IMR-90 (cell line): ENCODE measurements at regions not wholly inside any gene's neighbourhood (a gene's known extent, or its start where the extent isn't known, plus 50 kb on each side); places are given as distances from the start of the nearest gene placed in this dataset.

Source experiments
- ATAC-seq: fragments of 200-7000 bp; cut with Tn5 transposase; 2 replicates; pipeline ENCODE4 v1.9.1; 2020; ENCODE audit warnings: low read depth, mild to moderate bottlenecking, moderate library complexity
- BruUV-seq: library from RNA; stranded (reverse); fragments of 400-500 nt; replicated peaks from 2 replicates; lab custom pipeline; 2021; lab: Mats Ljungman, UMichigan
- CTCF ChIA-PET: fragments of 300-600 bp; formaldehyde crosslinking; extraction: SDS; loops from one replicate; lab custom pipeline; 2021; ENCODE audit warnings: antibody characterized with exemption; lab: Yijun Ruan, JAX
- POLR2A ChIA-PET: fragments of 300-600 bp; sonication (Branson Sonifier 250); formaldehyde crosslinking; loops from one replicate; lab custom pipeline; 2022; ENCODE audit warnings: antibody characterized with exemption; ENCODE audit not compliant: unreplicated experiment; lab: Charles Lee
- DNase-seq: peaks from one replicate; pipeline ENCODE4 v3.0.0; 2013
- H2AFZ ChIP-seq: replicated peaks from 2 replicates; pipeline ENCODE3; 2013; ENCODE audit warnings: low read length, mild to moderate bottlenecking; ENCODE audit not compliant: poor library complexity
- H2AK5ac ChIP-seq: 2 replicates; pipeline ENCODE4 v1.6.1; 2013; ENCODE audit warnings: low read depth, low read length, inconsistent platforms
- H2AK9ac ChIP-seq: replicated peaks from 2 replicates; pipeline ENCODE3; 2013; ENCODE audit warnings: mild to moderate bottlenecking, low read depth, low read length, moderate library complexity; ENCODE audit not compliant: poor library complexity
- H2BK120ac ChIP-seq: 2 replicates; pipeline ENCODE4 v1.6.1; 2013; ENCODE audit warnings: low read depth, low read length, inconsistent platforms
- H2BK15ac ChIP-seq: 3 replicates; pipeline ENCODE4 v1.6.1; 2013; ENCODE audit warnings: low read depth, low read length, inconsistent platforms
- H2BK20ac ChIP-seq: 2 replicates; pipeline ENCODE4 v1.6.1; 2013; ENCODE audit warnings: low read depth, mild to moderate bottlenecking, inconsistent platforms, low read length, moderate library complexity
- H2BK5ac ChIP-seq: 2 replicates; pipeline ENCODE4 v1.6.1; 2013; ENCODE audit warnings: mild to moderate bottlenecking, low read depth, low read length, inconsistent platforms; ENCODE audit not compliant: poor library complexity, severe bottlenecking
- H3K14ac ChIP-seq: replicated peaks from 2 replicates; pipeline ENCODE4 v1.6.1; 2013; ENCODE audit warnings: low read depth, low read length, inconsistent platforms
- H3K18ac ChIP-seq: 2 replicates; pipeline ENCODE4 v1.6.1; 2013; ENCODE audit warnings: low read depth, low read length, control low read depth
- H3K23ac ChIP-seq: 2 replicates; pipeline ENCODE4 v1.6.1; 2013; ENCODE audit warnings: low read depth, low read length, inconsistent platforms
- H3K27ac ChIP-seq: 2 replicates; pipeline ENCODE4 v1.5.1; 2013; ENCODE audit warnings: mild to moderate bottlenecking, control low read depth, low read length; ENCODE audit not compliant: insufficient read depth
- H3K27me3 ChIP-seq: 2 replicates; pipeline ENCODE4 v1.6.1; 2013; ENCODE audit warnings: low read length; ENCODE audit not compliant: control insufficient read depth, insufficient read depth
- H3K36me3 ChIP-seq: 2 replicates; pipeline ENCODE4 v1.6.1; 2013; ENCODE audit warnings: low read length, mixed read lengths; ENCODE audit not compliant: control insufficient read depth, insufficient read depth
- H3K4ac ChIP-seq: 2 replicates; pipeline ENCODE4 v1.6.1; 2013; ENCODE audit warnings: low read depth, low read length, inconsistent platforms
- H3K4me1 ChIP-seq: 2 replicates; pipeline ENCODE4 v1.6.1; 2013; ENCODE audit warnings: low read length, mixed read lengths; ENCODE audit not compliant: control insufficient read depth, insufficient read depth
- H3K4me2 ChIP-seq: 2 replicates; pipeline ENCODE4 v1.6.1; 2013; ENCODE audit warnings: low read depth, mild to moderate bottlenecking, control low read depth, low read length, moderate library complexity
- H3K4me3 ChIP-seq: 2 replicates; pipeline ENCODE4 v1.5.1; 2013; ENCODE audit warnings: low read depth, mild to moderate bottlenecking, control low read depth, low read length, moderate library complexity; ENCODE audit not compliant: insufficient read depth
- H3K56ac ChIP-seq: 2 replicates; pipeline ENCODE4 v1.6.1; 2013; ENCODE audit warnings: low read length, inconsistent platforms; ENCODE audit not compliant: insufficient read depth; ENCODE audit errors: extremely low read depth
- H3K79me1 ChIP-seq, 2 experiments: 2 replicates each; pipeline ENCODE4 v1.6.1; 2013; ENCODE audit warnings: low read length in 2 of 2, inconsistent platforms in 1 of 2, low read depth in 1 of 2
- H3K9ac ChIP-seq: 2 replicates; pipeline ENCODE4 v1.6.1; 2013; ENCODE audit warnings: low read depth, low read length, control low read depth
- H3K9me1 ChIP-seq: 2 replicates; pipeline ENCODE4 v1.6.1; 2013; ENCODE audit warnings: low read length, inconsistent platforms; ENCODE audit not compliant: insufficient read depth
- H3K9me3 ChIP-seq: 2 replicates; pipeline ENCODE4 v1.6.1; 2013; ENCODE audit warnings: low read length; ENCODE audit not compliant: control insufficient read depth, insufficient read depth
- H4K20me1 ChIP-seq: 2 replicates; pipeline ENCODE4 v1.6.1; 2013; ENCODE audit warnings: low read length, inconsistent platforms; ENCODE audit not compliant: insufficient read depth
- H4K5ac ChIP-seq: 2 replicates; pipeline ENCODE4 v1.6.1; 2013; ENCODE audit warnings: mild to moderate bottlenecking, low read depth, low read length, control low read depth
- H4K8ac ChIP-seq, 2 experiments: 2 replicates each; pipeline ENCODE4 v1.6.1; 2013; ENCODE audit warnings: low read depth in 2 of 2, low read length in 2 of 2, control low read depth in 1 of 2, inconsistent platforms in 1 of 2
- H4K91ac ChIP-seq: 2 replicates; pipeline ENCODE4 v1.6.1; 2013; ENCODE audit warnings: low read depth, low read length, inconsistent platforms; ENCODE audit not compliant: insufficient read depth
- BHLHE40 ChIP-seq: fragments of 150-350 bp; IDR thresholded peaks from 2 replicates; pipeline ENCODE4 v1.6.1; 2016; ENCODE audit warnings: mild to moderate bottlenecking, low read depth, low read length
- CEBPB ChIP-seq: IDR thresholded peaks from 2 replicates; pipeline ENCODE4 v1.6.1; 2012; ENCODE audit warnings: low read depth, low read length, improper control_type of control experiment
- CHD1 ChIP-seq: IDR thresholded peaks from 2 replicates; pipeline ENCODE4 v1.6.1; 2012; ENCODE audit warnings: low read depth, low read length, improper control_type of control experiment
- CTCF ChIP-seq: conservative IDR thresholded peaks from 2 replicates; pipeline ENCODE4 v1.5.1; 2012; ENCODE audit warnings: mild to moderate bottlenecking, low read depth, low read length, improper control_type of control experiment
- ELK1 ChIP-seq: fragments of 150-350 bp; IDR thresholded peaks from 2 replicates; pipeline ENCODE4 v1.6.1; 2016; ENCODE audit warnings: low read depth, mild to moderate bottlenecking, low read length, moderate library complexity, borderline replicate concordance
- FOS ChIP-seq: fragments of 150-350 bp; IDR thresholded peaks from 2 replicates; pipeline ENCODE4 v1.6.1; 2016; ENCODE audit warnings: low read depth, low read length
- MAFK ChIP-seq: IDR thresholded peaks from 2 replicates; pipeline ENCODE4 v1.6.1; 2012; ENCODE audit warnings: low read depth, low read length, improper control_type of control experiment
- MAZ ChIP-seq: IDR thresholded peaks from 2 replicates; pipeline ENCODE4 v1.6.1; 2012; ENCODE audit warnings: low read depth, mild to moderate bottlenecking, low read length, improper control_type of control experiment, moderate library complexity, borderline replicate concordance
- MXI1 ChIP-seq: IDR thresholded peaks from 2 replicates; pipeline ENCODE4 v1.6.1; 2012; ENCODE audit warnings: low read depth, mild to moderate bottlenecking, low read length, moderate library complexity, borderline replicate concordance
- NFE2L2 ChIP-seq: fragments of 150-350 bp; IDR thresholded peaks from 2 replicates; pipeline ENCODE4 v1.6.1; 2016; ENCODE audit warnings: low read depth, mild to moderate bottlenecking, low read length
- POLR2A ChIP-seq: IDR thresholded peaks from 2 replicates; pipeline ENCODE4 v1.6.1; 2012; ENCODE audit warnings: mild to moderate bottlenecking, low read depth, low read length
- RAD21 ChIP-seq: IDR thresholded peaks from 2 replicates; pipeline ENCODE4 v1.6.1; 2012; ENCODE audit warnings: low read length, improper control_type of control experiment
- RCOR1 ChIP-seq: IDR thresholded peaks from 2 replicates; pipeline ENCODE4 v1.6.1; 2012; ENCODE audit warnings: mild to moderate bottlenecking, low read length, improper control_type of control experiment; ENCODE audit not compliant: insufficient replicate concordance
- RFX5 ChIP-seq: IDR thresholded peaks from 2 replicates; pipeline ENCODE4 v1.8.0; 2012; ENCODE audit warnings: low read depth, mild to moderate bottlenecking, low read length, moderate library complexity
- SMC3 ChIP-seq: fragments of 150-350 bp; IDR thresholded peaks from 2 replicates; pipeline ENCODE4 v1.6.1; 2016; ENCODE audit warnings: low read depth, mild to moderate bottlenecking, antibody characterized with exemption, low read length, moderate library complexity
- USF2 ChIP-seq: fragments of 150-350 bp; IDR thresholded peaks from 2 replicates; pipeline ENCODE4 v1.6.1; 2017; ENCODE audit warnings: mild to moderate bottlenecking, antibody characterized with exemption, low read length, low read depth
- dilution Hi-C: fragments of 300-500 bp; cut with HindIII; formaldehyde crosslinking; loops from one replicate; pipeline ENCODE4 v1.14.3; 2018; ENCODE audit warnings: low sequenced_read_pairs; ENCODE audit not compliant: unreplicated experiment
- in situ Hi-C: fragments of 300-500 bp; cut with MboI; formaldehyde crosslinking; loops from 3 replicates; pipeline ENCODE4 v1.14.3; 2019; ENCODE audit warnings: low sequenced_read_pairs, inconsistent platforms, mixed read lengths
- intact Hi-C: fragments of 100-400 bp; cut with micrococcal nuclease; formaldehyde crosslinking; loops from 2 replicates; pipeline ENCODE4 v1.10.0; 2022

GRCh38 chr20:6287471-6287870 is 164.6 kb upstream of the FERMT1 start:
- no peaks in the 10 kb centered on the region for H3K9me3 ChIP-seq
- no peak overlapping the region for H3K18ac ChIP-seq
- no peaks in the 10 kb centered on the region for H3K36me3 ChIP-seq
- no peak overlapping the region for H2AK5ac ChIP-seq
- ChIA-PET CTCF (interaction anchor here (0.5 kb wide), 1 partner anchor 77 kb away, joined by 4 read pairs; no protein-coding TSS in a partner anchor), POLR2A (no interaction called here)
- no peak overlapping the region for H4K5ac ChIP-seq
- no peak overlapping the region for H2BK20ac ChIP-seq
- H3K4me2 ChIP-seq = no peak overlapping the region
- no peak overlapping the region for H4K8ac ChIP-seq
- no peak overlapping the region for H2BK15ac ChIP-seq
- H3K23ac ChIP-seq = no peak overlapping the region
- no peaks in the 10 kb centered on the region for H3K4me1 ChIP-seq
- no peaks in the 10 kb centered on the region for H3K79me1 ChIP-seq
- H3K27me3 ChIP-seq = no peaks in the 10 kb centered on the region
- no peak overlapping the region for H2AK9ac ChIP-seq
- no peak overlapping the region for H3K14ac ChIP-seq
- no peak overlapping the region for H3K9ac ChIP-seq
- intact Hi-C loops = no loop called here
- no peak overlapping the region for H4K91ac ChIP-seq
- H3K56ac ChIP-seq = no peak overlapping the region
- TF ChIP-seq POLR2A (no peak), MAZ (no peak), ELK1 (no peak), NFE2L2 (no peak), RAD21 (no peak), BHLHE40 (no peak), CHD1 (no peak), RFX5 (no peak), RCOR1 (no peak), CTCF (no peak), SMC3 (no peak), MAFK (no peak), USF2 (no peak), FOS (no peak), MXI1 (no peak), CEBPB (no peak)
- no peak overlapping the region for H2AFZ ChIP-seq
- no peak overlapping the region for H3K4ac ChIP-seq
- H3K4me3 ChIP-seq = no peak overlapping the region
- no peaks in the 10 kb centered on the region for H3K9me1 ChIP-seq
- H3K27ac ChIP-seq = no peak overlapping the region
- no peaks in the 10 kb centered on the region for H4K20me1 ChIP-seq
- H2BK5ac ChIP-seq = no peak overlapping the region
- no peak overlapping the region for H2BK120ac ChIP-seq
- dilution Hi-C loops = no loop called here
- in situ Hi-C loops = no loop called here
- ATAC-seq = no peak
- no peak for DNase-seq
- BruUV-seq = no TSS peak
